Upper lobe of right lung (tissue), 1 donor: ENCODE measurements at regions not wholly inside any gene's neighbourhood (a gene's known extent, or its start where the extent isn't known, plus 50 kb on each side); places are given as distances from the start of the nearest gene placed in this dataset.

Experiments used
- ATAC-seq: fragments of 200-7000 bp; cut with Tn5 transposase; one replicate; pipeline ENCODE4 v1.9.1; 2020; ENCODE audit warnings: mild to moderate bottlenecking, moderate library complexity
- DNase-seq: peaks from one replicate; pipeline ENCODE4 v3.0.0-alpha.2; 2020
- H3K27ac ChIP-seq: fragments of 200-600 bp; one replicate; pipeline ENCODE4 v1.8.0; 2022
- H3K27me3 ChIP-seq: fragments of 200-600 bp; one replicate; pipeline ENCODE4 v1.8.0; 2022; ENCODE audit warnings: mild to moderate bottlenecking
- H3K36me3 ChIP-seq: fragments of 200-600 bp; one replicate; pipeline ENCODE4 v1.8.0; 2022
- H3K4me1 ChIP-seq: fragments of 200-600 bp; one replicate; pipeline ENCODE4 v1.8.0; 2022
- H3K4me3 ChIP-seq: fragments of 200-600 bp; one replicate; pipeline ENCODE4 v1.8.0; 2022; ENCODE audit warnings: mild to moderate bottlenecking
- H3K9me3 ChIP-seq: fragments of 200-600 bp; one replicate; pipeline ENCODE4 v1.8.0; 2022
- intact Hi-C: fragments of 100-400 bp; cut with DNase I; formaldehyde crosslinking; loops from one replicate; pipeline ENCODE4 v1.11.0; 2022
- TF ChIP-seq, protein P1 (sequence below): fragments of 200-600 bp; IDR thresholded peaks from one replicate; pipeline ENCODE4 v1.8.0; 2022; ENCODE audit warnings: antibody characterized with exemption
- donor health status: DM: no; HTN: yes; CAD: no; lungs with severe emphysema.

DNA sequence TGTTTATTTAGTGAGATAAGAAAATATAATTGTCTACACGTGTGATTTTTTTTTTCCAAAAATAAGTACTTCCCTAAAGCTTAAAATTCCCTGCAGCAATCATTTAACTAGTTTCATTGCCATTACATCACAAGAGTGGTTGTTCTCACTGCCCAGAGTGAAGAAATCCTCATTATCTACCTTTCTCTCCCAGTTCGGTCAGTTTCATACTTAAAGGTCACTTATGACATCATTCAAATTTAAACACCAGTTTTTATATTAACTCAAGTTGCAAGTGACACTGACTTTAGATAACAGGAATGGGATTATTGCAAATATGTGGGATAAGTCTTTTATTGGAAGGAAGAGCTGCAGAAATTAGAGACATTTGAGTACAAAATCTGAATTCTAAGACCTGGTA is 1699.8 kb upstream of the IGFBP7 start:
- no peaks in the 10 kb centered on the region for H3K27me3 ChIP-seq
- H3K36me3 ChIP-seq = no peaks in the 10 kb centered on the region
- no peak for ATAC-seq
- no peak overlapping the region for H3K4me3 ChIP-seq
- no peaks in the 10 kb centered on the region for H3K9me3 ChIP-seq
- no peaks in the 10 kb centered on the region for H3K4me1 ChIP-seq
- no peak for DNase-seq
- TF ChIP-seq, protein P1, sequence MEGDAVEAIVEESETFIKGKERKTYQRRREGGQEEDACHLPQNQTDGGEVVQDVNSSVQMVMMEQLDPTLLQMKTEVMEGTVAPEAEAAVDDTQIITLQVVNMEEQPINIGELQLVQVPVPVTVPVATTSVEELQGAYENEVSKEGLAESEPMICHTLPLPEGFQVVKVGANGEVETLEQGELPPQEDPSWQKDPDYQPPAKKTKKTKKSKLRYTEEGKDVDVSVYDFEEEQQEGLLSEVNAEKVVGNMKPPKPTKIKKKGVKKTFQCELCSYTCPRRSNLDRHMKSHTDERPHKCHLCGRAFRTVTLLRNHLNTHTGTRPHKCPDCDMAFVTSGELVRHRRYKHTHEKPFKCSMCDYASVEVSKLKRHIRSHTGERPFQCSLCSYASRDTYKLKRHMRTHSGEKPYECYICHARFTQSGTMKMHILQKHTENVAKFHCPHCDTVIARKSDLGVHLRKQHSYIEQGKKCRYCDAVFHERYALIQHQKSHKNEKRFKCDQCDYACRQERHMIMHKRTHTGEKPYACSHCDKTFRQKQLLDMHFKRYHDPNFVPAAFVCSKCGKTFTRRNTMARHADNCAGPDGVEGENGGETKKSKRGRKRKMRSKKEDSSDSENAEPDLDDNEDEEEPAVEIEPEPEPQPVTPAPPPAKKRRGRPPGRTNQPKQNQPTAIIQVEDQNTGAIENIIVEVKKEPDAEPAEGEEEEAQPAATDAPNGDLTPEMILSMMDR = no peak
- intact Hi-C loops = no loop called here
- no peak overlapping the region for H3K27ac ChIP-seq

DNA sequence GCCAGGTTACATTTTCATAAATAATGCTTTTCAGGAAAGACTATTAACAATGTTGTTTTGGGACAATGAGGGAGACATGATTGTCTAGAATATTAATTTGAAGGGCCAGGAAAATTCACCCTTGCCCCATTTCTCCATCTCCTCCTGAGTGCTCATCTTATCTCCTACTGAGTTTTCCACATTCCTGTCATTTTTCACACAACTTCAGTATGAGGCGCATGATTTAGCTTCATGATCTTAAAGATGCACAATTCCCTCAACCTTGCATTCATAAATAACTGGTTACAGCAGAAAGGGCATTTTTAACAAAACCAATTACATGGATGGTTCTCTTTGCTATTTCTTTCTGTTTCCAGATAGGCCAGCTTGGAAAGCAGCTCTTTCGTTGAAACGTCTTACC is 1699.2 kb upstream of the IGFBP7 start:
- Histone ChIP-seq H3K27ac (no peak overlapping the region), H3K9me3 (no peaks in the 10 kb centered on the region), H3K27me3 (no peaks in the 10 kb centered on the region), H3K36me3 (no peaks in the 10 kb centered on the region), H3K4me1 (no peaks in the 10 kb centered on the region), H3K4me3 (no peak overlapping the region)
- TF ChIP-seq, protein P1 = no peak
- intact Hi-C loops = no loop called here
- ATAC-seq (no peak), DNase-seq (no peak)

DNA sequence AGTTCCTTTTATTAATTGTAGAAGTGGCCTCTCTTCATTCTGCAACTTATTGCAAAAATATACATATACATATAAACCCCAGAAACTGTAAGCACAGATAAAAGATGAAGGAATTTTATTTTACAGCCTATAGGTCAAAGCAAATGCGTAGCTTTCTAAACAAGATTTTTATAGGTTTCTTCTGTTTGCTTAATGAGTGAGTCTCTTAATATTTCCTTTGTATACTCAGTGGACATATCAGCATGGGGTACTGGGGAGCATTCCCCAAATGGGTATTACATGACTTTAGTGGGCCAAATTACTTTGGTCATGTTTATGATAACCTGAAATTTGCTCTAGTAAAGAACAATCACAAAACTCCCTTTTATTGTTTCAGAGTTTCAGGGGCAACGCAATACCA is 1698.6 kb upstream of the IGFBP7 start:
- no peaks in the 10 kb centered on the region for H3K9me3 ChIP-seq
- DNase-seq (no peak), ATAC-seq (no peak)
- intact Hi-C loops = no loop called here
- TF ChIP-seq, protein P1 = no peak
- no peak overlapping the region for H3K4me3 ChIP-seq
- no peaks in the 10 kb centered on the region for H3K27me3 ChIP-seq
- H3K36me3 ChIP-seq = no peaks in the 10 kb centered on the region
- H3K4me1 ChIP-seq = no peaks in the 10 kb centered on the region
- H3K27ac ChIP-seq = no peak overlapping the region

DNA sequence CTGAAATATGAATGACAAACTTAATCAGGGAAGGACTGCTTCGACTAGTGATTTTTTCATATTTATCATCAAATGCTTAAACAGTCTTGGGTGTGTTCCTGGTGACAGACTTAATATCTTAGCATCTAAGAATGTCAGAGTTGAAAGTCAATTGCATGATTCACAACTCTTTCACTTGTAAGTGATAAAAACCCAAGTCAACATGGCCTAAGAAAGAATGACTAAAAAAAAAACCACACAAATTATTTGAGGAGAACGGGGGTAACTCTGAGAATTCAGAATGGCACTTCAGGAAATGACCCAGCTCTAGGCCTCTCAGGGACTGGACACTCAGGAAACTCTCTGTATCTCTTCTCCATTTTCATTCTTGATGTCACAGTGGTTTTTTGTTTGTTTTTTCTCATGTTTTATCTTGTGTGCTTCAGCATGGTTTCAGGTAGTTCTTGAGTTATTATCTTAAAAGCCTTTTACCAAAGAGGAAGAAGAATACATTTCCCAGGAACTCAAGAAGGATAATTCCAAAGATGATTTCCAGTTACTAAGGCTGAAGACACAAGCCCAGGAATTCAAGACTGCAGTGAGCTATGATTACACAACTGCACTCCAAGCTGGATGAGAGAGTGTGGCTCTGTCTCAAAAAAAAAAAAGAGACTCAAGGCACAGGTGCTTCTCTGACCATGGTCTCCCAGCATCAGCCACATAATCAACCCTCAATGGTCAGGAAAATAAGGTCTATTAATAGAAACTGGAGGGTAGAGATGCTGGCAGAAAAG is 1697.8 kb upstream of the IGFBP7 start:
- H3K9me3 ChIP-seq = no peaks in the 10 kb centered on the region

DNA sequence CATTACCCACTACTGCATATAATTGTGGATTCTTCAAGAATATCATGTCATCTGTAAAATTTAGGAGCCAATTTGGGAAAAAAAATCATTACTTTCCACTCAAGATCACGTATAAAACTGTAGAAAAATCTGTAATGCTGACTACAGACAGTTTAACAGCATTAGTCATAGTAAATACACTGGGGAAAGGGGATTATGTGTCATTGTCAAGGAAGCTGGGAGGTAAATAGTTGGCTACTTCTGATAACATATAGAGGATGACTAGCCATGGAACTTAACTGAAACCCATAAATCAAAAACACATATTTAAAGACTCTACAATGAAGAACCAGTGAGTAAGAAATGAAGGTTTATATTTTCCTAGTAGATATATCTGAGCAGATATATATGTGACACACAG is 1666.4 kb upstream of the IGFBP7 start:
- no peak for ATAC-seq
- H3K4me3 ChIP-seq = no peak overlapping the region
- no peak overlapping the region for H3K27ac ChIP-seq
- TF ChIP-seq, protein P1 = no peak
- no peaks in the 10 kb centered on the region for H3K36me3 ChIP-seq
- H3K9me3 ChIP-seq = no peaks in the 10 kb centered on the region
- H3K27me3 ChIP-seq = no peaks in the 10 kb centered on the region
- no peak for DNase-seq
- intact Hi-C loops = no loop called here
- no peaks in the 10 kb centered on the region for H3K4me1 ChIP-seq

More for the DNA sequence above, 1697.8 kb upstream of the IGFBP7 start:
- intact Hi-C loops = no loop called here
- Histone ChIP-seq H3K4me3 (no peak overlapping the region), H3K27ac (no peak overlapping the region), H3K36me3 (no peaks in the 10 kb centered on the region), H3K27me3 (no peaks in the 10 kb centered on the region), H3K4me1 (no peaks in the 10 kb centered on the region)
- DNase-seq (no peak), ATAC-seq (no peak)
- TF ChIP-seq, protein P1 = no peak

DNA sequence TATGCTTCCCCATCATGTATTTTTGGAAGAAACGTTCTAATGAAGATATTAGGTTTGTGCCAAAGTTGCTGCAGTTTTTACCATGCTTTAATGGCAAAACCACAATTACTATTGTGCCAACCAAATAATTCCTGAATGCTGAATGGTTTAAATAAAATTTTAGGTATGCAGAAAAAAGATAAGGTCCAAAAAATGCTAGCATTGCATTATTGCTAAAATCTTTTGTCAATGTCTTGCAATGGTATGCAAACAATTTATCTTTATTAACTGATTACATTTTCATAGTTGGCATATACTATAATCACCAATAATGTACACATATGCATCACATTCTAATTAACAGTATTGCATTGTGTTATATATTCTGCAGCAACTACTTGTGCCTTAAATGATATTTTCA is 1657.4 kb upstream of the IGFBP7 start:
- ATAC-seq = no peak
- Histone ChIP-seq H3K4me1 (no peaks in the 10 kb centered on the region), H3K36me3 (no peaks in the 10 kb centered on the region), H3K27me3 (no peaks in the 10 kb centered on the region), H3K9me3 (no peaks in the 10 kb centered on the region), H3K27ac (no peak overlapping the region), H3K4me3 (no peak overlapping the region)
- no peak for DNase-seq
- TF ChIP-seq, protein P1 = no peak
- intact Hi-C loops = no loop called here
